Sigmoid colon (tissue), 6 donors: ENCODE measurements at regions not wholly inside any gene's neighbourhood (a gene's known extent, or its start where the extent isn't known, plus 50 kb on each side); places are given as distances from the start of the nearest gene placed in this dataset.

Experiments used
- DNase-seq: peaks from one replicate; pipeline ENCODE4 v3.0.0-alpha.2; 2019
- H3K27ac ChIP-seq, 4 donors: fragments of 200-600 bp; sonication (generic); one replicate each; pipeline ENCODE4 v1.5.1; 2016 to 2019; ENCODE audit warnings: mild to moderate bottlenecking in 1 of 4
- H3K27me3 ChIP-seq, 3 donors: fragments of 200-600 bp; sonication (generic); one replicate each; pipeline ENCODE4 v1.5.1; 2019; ENCODE audit warnings: mild to moderate bottlenecking in 1 of 3
- H3K36me3 ChIP-seq, 4 donors: fragments of 200-600 bp; sonication (generic); one replicate each; pipeline ENCODE4 v1.5.1; 2016 to 2019
- H3K4me1 ChIP-seq, 4 donors: fragments of 200-600 bp; sonication (generic); one replicate each; pipeline ENCODE4 v1.5.1; 2017 to 2019
- H3K4me3 ChIP-seq, 4 donors: fragments of 200-600 bp; sonication (generic); one replicate each; pipeline ENCODE4 v1.5.1; 2017 to 2019; ENCODE audit warnings: mild to moderate bottlenecking in 2 of 4, moderate library complexity in 1 of 4
- H3K9me3 ChIP-seq, 4 donors: fragments of 200-600 bp in 3 of 4; sonication (generic) in 3 of 4; one replicate each; pipeline versions ENCODE4 v1.5.1 to v1.6.1; 2013 to 2019
- CTCF ChIP-seq, 4 experiments: fragments of 450-650 bp in 3 of 4; fragments of 200-600 bp in 1 of 4; IDR thresholded peaks; one replicate each; pipeline ENCODE4 v1.5.1; 2016 to 2019; ENCODE audit warnings: antibody characterized with exemption in 4 of 4, mild to moderate bottlenecking in 3 of 4, moderate library complexity in 2 of 4
- EP300 ChIP-seq, 4 donors: sonication (generic); formaldehyde crosslinking; IDR thresholded peaks; one replicate each; pipeline ENCODE4 v1.6.1; 2017; ENCODE audit warnings: antibody characterized with exemption in 4 of 4
- POLR2A ChIP-seq, 2 donors: fragments of 450-650 bp; IDR thresholded peaks; one replicate each; pipeline ENCODE4 v1.6.1; 2016; ENCODE audit warnings: antibody characterized with exemption in 2 of 2, mild to moderate bottlenecking in 2 of 2, moderate library complexity in 2 of 2
- POLR2AphosphoS5 ChIP-seq, 4 donors: sonication (generic); formaldehyde crosslinking; IDR thresholded peaks; one replicate each; pipeline ENCODE4 v1.6.1; 2017; ENCODE audit warnings: antibody characterized with exemption in 4 of 4
- WGBS, 2 donors: extraction: QIAGEN DNeasy Blood & Tissue Kit; methylation state at CpG; one replicate each; pipeline ENCODE4 v1.1.7; 2013; 5-methylcytosine and 5-hydroxymethylcytosine counted together
- intact Hi-C: fragments of 100-400 bp; cut with DNase I; formaldehyde crosslinking; loops from one replicate; pipeline ENCODE4 v1.15.1; 2023
- donor health status: healthy with polysubstance abuse.
- donor health status: healthy.

- Histone ChIP-seq H3K4me1 (no peaks in the 10 kb centered on the region), H3K27me3 (no peaks in the 10 kb centered on the region)
- intact Hi-C loops = no loop called here
Measured at GRCh38 chr1:221148660-221149059, 269.4 kb downstream of the HLX start.

GRCh38 chr1:221149111-221149510, 269.9 kb downstream of the HLX start:
- DNase-seq = no peak
- Histone ChIP-seq H3K36me3 (no peaks in the 10 kb centered on the region), H3K27ac (peak overlapping the region in 1 of 4 donors; percentile 16), H3K4me1 (no peaks in the 10 kb centered on the region), H3K27me3 (no peaks in the 10 kb centered on the region), H3K4me3 (no peak overlapping the region), H3K9me3 (no peaks in the 10 kb centered on the region)
- no peak for TF ChIP-seq POLR2A (IDR thresholded peaks at IDR 0.05)
- TF ChIP-seq EP300 (IDR thresholded peaks at IDR 0.05) = no peak
- no peak for TF ChIP-seq CTCF (IDR thresholded peaks at IDR 0.05)
- no peak for TF ChIP-seq POLR2AphosphoS5 (IDR thresholded peaks at IDR 0.05)
- intact Hi-C loops = no loop called here
- WGBS, 2 donors = 73 to 76% methylated on average over 4 of the region's 4 CpGs

More at GRCh38 chr1:221148660-221149059, 269.4 kb downstream of the HLX start:
- no peak overlapping the region for H3K27ac ChIP-seq
- 62 to 78% methylated on average over 4 of the region's 4 CpGs for WGBS, 2 donors
- H3K4me3 ChIP-seq = no peak overlapping the region
- no peak for TF ChIP-seq CTCF (IDR thresholded peaks at IDR 0.05)
- no peak for TF ChIP-seq POLR2A (IDR thresholded peaks at IDR 0.05)
- no peak for TF ChIP-seq EP300 (IDR thresholded peaks at IDR 0.05)
- no peak for TF ChIP-seq POLR2AphosphoS5 (IDR thresholded peaks at IDR 0.05)
- no peaks in the 10 kb centered on the region for H3K9me3 ChIP-seq
- no peaks in the 10 kb centered on the region for H3K36me3 ChIP-seq
- DNase-seq = no peak

GRCh38 chr1:221149555-221150075, 270.4 kb downstream of the HLX start:
- 32 to 76% methylated on average over 1 of the region's 1 CpG for WGBS, 2 donors

GRCh38 chr1:221150996-221151395, 271.8 kb downstream of the HLX start:
- DNase-seq = no peak
- no peak overlapping the region for H3K4me3 ChIP-seq
- H3K9me3 ChIP-seq = no peaks in the 10 kb centered on the region
- no peaks in the 10 kb centered on the region for H3K36me3 ChIP-seq
- H3K27ac ChIP-seq = no peak overlapping the region
- TF ChIP-seq EP300 (IDR thresholded peaks at IDR 0.05) = no peak
- TF ChIP-seq POLR2AphosphoS5 (IDR thresholded peaks at IDR 0.05) = no peak
- no peak for TF ChIP-seq POLR2A (IDR thresholded peaks at IDR 0.05)
- TF ChIP-seq CTCF (IDR thresholded peaks at IDR 0.05) = no peak
- H3K27me3 ChIP-seq = no peaks in the 10 kb centered on the region
- intact Hi-C loops = no loop called here
- no peaks in the 10 kb centered on the region for H3K4me1 ChIP-seq

More at GRCh38 chr1:221149555-221150075, 270.4 kb downstream of the HLX start:
- DNase-seq = no peak
- Histone ChIP-seq H3K36me3 (no peaks in the 10 kb centered on the region), H3K27ac (peak overlapping the region in 1 of 4 donors; percentile 16), H3K4me1 (no peaks in the 10 kb centered on the region), H3K27me3 (no peaks in the 10 kb centered on the region), H3K9me3 (no peaks in the 10 kb centered on the region), H3K4me3 (no peak overlapping the region)
- intact Hi-C loops = no loop called here
- TF ChIP-seq POLR2A (IDR thresholded peaks at IDR 0.05) (no peak), POLR2AphosphoS5 (IDR thresholded peaks at IDR 0.05) (no peak), CTCF (IDR thresholded peaks at IDR 0.05) (no peak), EP300 (IDR thresholded peaks at IDR 0.05) (no peak)

GRCh38 chr1:221154932-221155331, 275.7 kb downstream of the HLX start:
- no peaks in the 10 kb centered on the region for H3K4me1 ChIP-seq
- TF ChIP-seq EP300 (IDR thresholded peaks at IDR 0.05) (no peak), CTCF (IDR thresholded peaks at IDR 0.05) (no peak), POLR2A (IDR thresholded peaks at IDR 0.05) (no peak), POLR2AphosphoS5 (IDR thresholded peaks at IDR 0.05) (no peak)
- no peak overlapping the region for H3K4me3 ChIP-seq
- no peak overlapping the region for H3K27ac ChIP-seq
- no peaks in the 10 kb centered on the region for H3K36me3 ChIP-seq
- DNase-seq = no peak
- intact Hi-C loops = no loop called here
- 41 to 67% methylated on average over 1 of the region's 1 CpG for WGBS, 2 donors
- H3K27me3 ChIP-seq = no peaks in the 10 kb centered on the region
- no peaks in the 10 kb centered on the region for H3K9me3 ChIP-seq
